CD4-positive, CD25-positive, alpha-beta regulatory T cell (primary cell): ENCODE measurements at regions not wholly inside any gene's neighbourhood (a gene's known extent, or its start where the extent isn't known, plus 50 kb on each side); places are given as distances from the start of the nearest gene placed in this dataset.

Source experiments
- ATAC-seq, 2 donors: fragments of 150-1000 bp; cut with Tn5 transposase; one replicate each; pipeline ENCODE4 v1.10.0; 2021; ENCODE audit warnings: low read depth in 2 of 2, moderate number of reproducible peaks in 2 of 2, moderate library complexity in 1 of 2
- DNase-seq, 3 donors: peaks; one replicate each; pipeline versions ENCODE4 v3.0.0 to v3.0.0-alpha.2; 2012 to 2022; ENCODE audit warnings: mixed read lengths in 1 of 3
- H3K27ac ChIP-seq: one replicate; pipeline ENCODE4 v1.7.0; 2013; ENCODE audit warnings: mild to moderate bottlenecking, low read length; ENCODE audit not compliant: insufficient read depth, poor library complexity, severe bottlenecking
- H3K27me3 ChIP-seq: one replicate; pipeline ENCODE4 v1.7.0; 2013; ENCODE audit warnings: low read length; ENCODE audit not compliant: control insufficient read depth, insufficient read depth
- H3K36me3 ChIP-seq: one replicate; pipeline ENCODE4 v1.7.0; 2013; ENCODE audit warnings: mild to moderate bottlenecking, low read length, moderate library complexity; ENCODE audit not compliant: control insufficient read depth, insufficient read depth
- H3K4me1 ChIP-seq: 2 replicates; pipeline ENCODE4 v1.7.0; 2013; ENCODE audit warnings: mild to moderate bottlenecking, low read length; ENCODE audit not compliant: insufficient read depth, control insufficient read depth, poor library complexity, severe bottlenecking
- H3K4me3 ChIP-seq: one replicate; pipeline ENCODE4 v1.7.0; 2013; ENCODE audit warnings: low read depth, mild to moderate bottlenecking, low read length, moderate library complexity
- H3K9me3 ChIP-seq, 2 experiments: 1 replicate in 1 of 2; 2 replicates in 1 of 2; pipeline ENCODE4 v1.7.0; 2013; ENCODE audit warnings: low read length in 2 of 2, mild to moderate bottlenecking in 1 of 2, moderate library complexity in 1 of 2; ENCODE audit not compliant: control insufficient read depth in 2 of 2
- H3K27ac Mint-ChIP-seq, 3 donors: one replicate each; pipeline ENCODE4 v1.8.0; 2020 to 2022; ENCODE audit warnings: mild to moderate bottlenecking in 3 of 3, mixed read lengths in 3 of 3, moderate library complexity in 2 of 3
- H3K27me3 Mint-ChIP-seq: one replicate; pipeline ENCODE4 v1.8.0; 2022; ENCODE audit warnings: mild to moderate bottlenecking, mixed read lengths
- H3K36me3 Mint-ChIP-seq: one replicate; pipeline ENCODE4 v1.8.0; 2020; ENCODE audit warnings: mixed read lengths
- H3K4me1 Mint-ChIP-seq, 4 donors: one replicate each; pipeline ENCODE4 v1.8.0; 2020 to 2022; ENCODE audit warnings: mixed read lengths in 4 of 4, mild to moderate bottlenecking in 1 of 4
- H3K4me3 Mint-ChIP-seq, 4 donors: one replicate each; pipeline ENCODE4 v1.8.0; 2020 to 2022; ENCODE audit warnings: mild to moderate bottlenecking in 4 of 4, mixed read lengths in 4 of 4, moderate library complexity in 3 of 4
- H3K9me3 Mint-ChIP-seq, 7 donors: one replicate each; pipeline ENCODE4 v1.8.0; 2020 to 2022; ENCODE audit warnings: mixed read lengths in 7 of 7, mild to moderate bottlenecking in 3 of 7, moderate library complexity in 2 of 7

GRCh38 chr6:3900744-3901336, 51.7 kb downstream of the FAM50B start:
- H3K9me3 ChIP-seq: no peaks in the 10 kb centered on the region

GRCh38 chr6:3902871-3903648, 53.9 kb downstream of the FAM50B start:
- H3K9me3 Mint-ChIP-seq: peaks cover 0 to 2% (median 0%) of the 10 kb centered on the region in 7 donors
- peaks cover 48% of the 10 kb centered on the region for H3K27me3 Mint-ChIP-seq
- H3K36me3 Mint-ChIP-seq: no peaks in the 10 kb centered on the region
- no peaks in the 10 kb centered on the region for H3K36me3 ChIP-seq
- peaks cover 4% of the 10 kb centered on the region for H3K27me3 ChIP-seq
- H3K4me1 Mint-ChIP-seq: peaks cover 0 to 12% (median 2%) of the 10 kb centered on the region in 4 donors
- no peaks in the 10 kb centered on the region for H3K4me1 ChIP-seq
- peak overlapping the region in 1 of 4 donors; percentile 49 for H3K4me3 Mint-ChIP-seq
- H3K27ac ChIP-seq: no peak overlapping the region
- no peak overlapping the region for H3K27ac Mint-ChIP-seq
- ATAC-seq (no peak), DNase-seq (no peak)
- H3K9me3 ChIP-seq: no peaks in the 10 kb centered on the region
- H3K4me3 ChIP-seq: no peak overlapping the region

More at GRCh38 chr6:3900744-3901336, 51.7 kb downstream of the FAM50B start:
- Histone ChIP-seq H3K4me3 (no peak overlapping the region), H3K4me1 (no peaks in the 10 kb centered on the region), H3K36me3 (no peaks in the 10 kb centered on the region), H3K27me3 (peaks cover 4% of the 10 kb centered on the region), H3K27ac (no peak overlapping the region)
- H3K27me3 Mint-ChIP-seq: peaks cover 32% of the 10 kb centered on the region
- H3K27ac Mint-ChIP-seq: no peak overlapping the region
- peaks cover 0 to 3% (median 0%) of the 10 kb centered on the region in 4 donors for H3K4me1 Mint-ChIP-seq
- H3K36me3 Mint-ChIP-seq: no peaks in the 10 kb centered on the region
- no peak overlapping the region for H3K4me3 Mint-ChIP-seq
- DNase-seq (no peak), ATAC-seq (no peak)
- H3K9me3 Mint-ChIP-seq: peaks cover 0 to 2% (median 0%) of the 10 kb centered on the region in 7 donors

- H3K36me3 ChIP-seq: no peaks in the 10 kb centered on the region
- no peak overlapping the region for H3K4me3 ChIP-seq
- DNase-seq: no peak
- no peaks in the 10 kb centered on the region for H3K36me3 Mint-ChIP-seq
- H3K27me3 ChIP-seq: peaks cover 4% of the 10 kb centered on the region
- H3K4me3 Mint-ChIP-seq: no peak overlapping the region
- H3K4me1 Mint-ChIP-seq: peaks cover 0 to 12% (median 2%) of the 10 kb centered on the region in 4 donors
- peaks cover 0 to 2% (median 0%) of the 10 kb centered on the region in 7 donors for H3K9me3 Mint-ChIP-seq
- no peak overlapping the region for H3K27ac Mint-ChIP-seq
- H3K27me3 Mint-ChIP-seq: peaks cover 57% of the 10 kb centered on the region
- no peaks in the 10 kb centered on the region for H3K9me3 ChIP-seq
- no peak overlapping the region for H3K27ac ChIP-seq
- H3K4me1 ChIP-seq: no peaks in the 10 kb centered on the region
- ATAC-seq: no peak
These were observed 55.3 kb downstream of the FAM50B start for GRCh38 chr6:3904518-3904917.

- Mint-ChIP-seq H3K36me3 (no peaks in the 10 kb centered on the region), H3K27ac (no peak overlapping the region), H3K4me3 (peak overlapping the region in 1 of 4 donors; percentile 26), H3K27me3 (peaks cover 63% of the 10 kb centered on the region), H3K9me3 (no peaks in the 10 kb centered on the region), H3K4me1 (peaks cover 0 to 12% (median 3%) of the 10 kb centered on the region in 4 donors)
- DNase-seq (no peak), ATAC-seq (no peak)
- H3K9me3 ChIP-seq: no peaks in the 10 kb centered on the region
- peaks cover 2% of the 10 kb centered on the region for H3K27me3 ChIP-seq
- no peaks in the 10 kb centered on the region for H3K36me3 ChIP-seq
- H3K4me3 ChIP-seq: no peak overlapping the region
- H3K27ac ChIP-seq: no peak overlapping the region
- no peaks in the 10 kb centered on the region for H3K4me1 ChIP-seq
These were observed 57.0 kb downstream of the FAM50B start for GRCh38 chr6:3905945-3906845.

- Mint-ChIP-seq H3K27ac (no peak overlapping the region), H3K4me3 (peak overlapping the region in 1 of 4 donors; percentile 26), H3K4me1 (peaks cover 0 to 17% (median 5%) of the 10 kb centered on the region in 4 donors), H3K36me3 (no peaks in the 10 kb centered on the region), H3K27me3 (peaks cover 64% of the 10 kb centered on the region), H3K9me3 (no peaks in the 10 kb centered on the region)
- Histone ChIP-seq H3K9me3 (no peaks in the 10 kb centered on the region), H3K27me3 (no peaks in the 10 kb centered on the region), H3K36me3 (no peaks in the 10 kb centered on the region), H3K27ac (no peak overlapping the region), H3K4me3 (no peak overlapping the region), H3K4me1 (no peaks in the 10 kb centered on the region)
- ATAC-seq (no peak), DNase-seq (no peak)
These were observed 57.6 kb downstream of the FAM50B start for GRCh38 chr6:3906846-3907151.

- no peaks in the 10 kb centered on the region for H3K36me3 Mint-ChIP-seq
- H3K4me3 ChIP-seq: no peak overlapping the region
- H3K4me1 Mint-ChIP-seq: peaks cover 0 to 19% (median 7%) of the 10 kb centered on the region in 4 donors
- H3K27ac ChIP-seq: no peak overlapping the region
- DNase-seq (no peak), ATAC-seq (no peak)
- H3K27me3 ChIP-seq: peaks cover 2% of the 10 kb centered on the region
- peaks cover 62% of the 10 kb centered on the region for H3K27me3 Mint-ChIP-seq
- H3K36me3 ChIP-seq: no peaks in the 10 kb centered on the region
- no peak overlapping the region for H3K27ac Mint-ChIP-seq
- no peaks in the 10 kb centered on the region for H3K9me3 ChIP-seq
- H3K9me3 Mint-ChIP-seq: no peaks in the 10 kb centered on the region
- no peak overlapping the region for H3K4me3 Mint-ChIP-seq
- no peaks in the 10 kb centered on the region for H3K4me1 ChIP-seq
These were observed 59.0 kb downstream of the FAM50B start for GRCh38 chr6:3908223-3908622.

GRCh38 chr6:3908961-3909360, 59.8 kb downstream of the FAM50B start:
- Mint-ChIP-seq H3K4me3 (no peak overlapping the region), H3K9me3 (no peaks in the 10 kb centered on the region), H3K4me1 (peaks cover 1 to 24% (median 9%) of the 10 kb centered on the region in 4 donors), H3K27me3 (peaks cover 61% of the 10 kb centered on the region), H3K36me3 (no peaks in the 10 kb centered on the region), H3K27ac (no peak overlapping the region)
- Histone ChIP-seq H3K9me3 (no peaks in the 10 kb centered on the region), H3K27ac (no peak overlapping the region), H3K4me3 (no peak overlapping the region), H3K36me3 (no peaks in the 10 kb centered on the region), H3K27me3 (peaks cover 2% of the 10 kb centered on the region), H3K4me1 (peaks cover 2% of the 10 kb centered on the region)
- no peak for ATAC-seq
- DNase-seq: no peak
